HL-60 (cell line): ENCODE measurements at regions not wholly inside any gene's neighbourhood (a gene's known extent, or its start where the extent isn't known, plus 50 kb on each side); places are given as distances from the start of the nearest gene placed in this dataset.
A peak's percentile ranks its signal among the peaks of the same experiment; 100 is the strongest.
"Not testable (repeated sequence)": the region's sequence is repeated elsewhere in the genome, so short reads cannot be mapped to it uniquely, and the experiment has no call there.

Source experiments
- DNase-seq, 2 experiments: peaks; one replicate each; pipeline ENCODE4 v3.0.0-alpha.2; 2010 to 2020; ENCODE audit warnings: low read depth in 1 of 2, low spot score in 1 of 2
- H3K27ac ChIP-seq: fragments of 250-450 bp; sonication (Bioruptor Pico); replicated peaks from 2 replicates; pipeline ENCODE4 v1.5.1; 2020; ENCODE audit warnings: mild to moderate bottlenecking, moderate library complexity
- H3K27me3 ChIP-seq: fragments of 250-450 bp; sonication (Bioruptor Pico); 2 replicates; pipeline ENCODE4 v1.5.1; 2021; ENCODE audit warnings: mild to moderate bottlenecking, moderate library complexity; ENCODE audit not compliant: insufficient read depth, poor library complexity, severe bottlenecking
- H3K4me3 ChIP-seq: replicated peaks from 2 replicates; pipeline ENCODE4 v1.5.1; 2011; ENCODE audit warnings: mild to moderate bottlenecking, control low read depth, low read length; ENCODE audit not compliant: insufficient read depth
- CTCF ChIP-seq: IDR thresholded peaks from one replicate; pipeline ENCODE4 v1.5.1; 2011; ENCODE audit warnings: low read length, control low read depth, inconsistent platforms; ENCODE audit not compliant: insufficient read depth
- GABPA ChIP-seq: IDR thresholded peaks from 2 replicates; pipeline ENCODE4 v1.6.1; 2012; ENCODE audit warnings: low read depth
- POLR2AphosphoS5 ChIP-seq: IDR thresholded peaks from 2 replicates; pipeline ENCODE4 v1.6.1; 2012; ENCODE audit warnings: low read depth
- REST ChIP-seq: IDR thresholded peaks from 2 replicates; pipeline ENCODE4 v1.6.1; 2012; ENCODE audit warnings: low read depth; ENCODE audit not compliant: insufficient replicate concordance
- SPI1 ChIP-seq: IDR thresholded peaks from 2 replicates; pipeline ENCODE4 v1.6.1; 2012; ENCODE audit warnings: low read depth, mild to moderate bottlenecking, borderline replicate concordance

DNA sequence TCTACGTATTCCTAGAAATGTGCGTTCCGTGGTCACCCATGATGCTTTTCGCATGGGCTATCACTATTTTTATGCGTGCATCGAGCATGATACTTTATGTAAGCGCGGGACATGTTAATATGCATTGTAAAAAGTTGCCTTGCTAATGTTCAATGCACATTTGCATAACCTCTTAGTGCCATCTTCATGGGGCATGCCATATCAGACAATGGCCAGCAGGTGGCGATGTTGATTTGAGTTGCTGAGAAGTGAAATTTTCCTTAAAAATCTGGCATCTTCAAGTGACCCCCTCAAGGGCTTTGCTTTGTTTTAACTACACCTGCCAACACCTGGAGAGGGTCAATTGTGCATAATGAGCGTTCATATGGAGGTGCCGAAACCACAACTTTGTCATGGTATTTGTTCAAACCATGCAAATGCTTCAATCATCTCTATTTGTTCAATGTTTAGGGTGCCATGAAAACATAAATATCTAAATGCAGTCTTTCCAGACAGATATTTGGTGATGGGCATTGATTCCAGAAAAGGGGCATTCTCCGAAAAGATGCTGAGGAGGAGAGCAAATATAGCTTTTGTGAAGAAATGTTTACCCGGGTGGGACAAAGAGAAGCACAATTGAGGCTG is 833.9 kb upstream of the PRKX start:
- H3K4me3 ChIP-seq, result no peak overlapping the region
- H3K27ac ChIP-seq, result no peak overlapping the region; the same call in 1 of the 2 replicates
- TF ChIP-seq POLR2AphosphoS5, result no peak
- TF ChIP-seq CTCF, result peak; percentile 64
- no peaks in the 10 kb centered on the region for H3K27me3 ChIP-seq
- peak in 1 of 2 experiments; percentile 54 for DNase-seq

- DNase-seq, H3K4me3 ChIP-seq, H3K27me3 ChIP-seq: not testable (repeated sequence)
- H3K27ac ChIP-seq, result peak overlapping the region; percentile 32
These were observed 832.7 kb upstream of the PRKX start for GRCh38 chrX:4546178-4546577.

DNA sequence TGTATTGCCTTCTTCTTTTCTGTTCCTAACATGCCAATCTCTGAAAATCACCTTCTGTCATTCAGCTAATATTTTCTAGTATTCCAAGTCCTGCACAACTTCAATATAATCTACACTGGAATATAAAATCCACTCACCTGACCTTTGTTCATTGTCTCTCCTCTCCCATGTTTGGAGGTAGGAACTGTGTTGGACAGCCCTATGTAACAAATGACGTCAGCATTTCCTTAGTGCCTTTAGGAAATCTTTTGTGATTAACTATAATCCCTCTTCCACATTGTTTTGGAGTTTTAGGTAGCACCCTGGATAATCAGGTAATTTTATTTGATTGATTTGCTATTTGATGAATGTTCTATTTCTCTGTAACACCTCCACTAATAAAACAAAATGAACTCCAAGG is 814.8 kb upstream of the PRKX start:
- no peak overlapping the region for H3K27ac ChIP-seq
- TF ChIP-seq GABPA (no peak), POLR2AphosphoS5 (no peak), REST (no peak), CTCF (no peak), SPI1 (no peak)
- H3K27me3 ChIP-seq, result no peaks in the 10 kb centered on the region
- no peak for DNase-seq
- no peak overlapping the region for H3K4me3 ChIP-seq

GRCh38 chrX:4485912-4486311 is 772.5 kb upstream of the PRKX start:
- TF ChIP-seq POLR2AphosphoS5 (no peak), SPI1 (no peak), GABPA (no peak), REST (no peak), CTCF (no peak)
- Histone ChIP-seq H3K27ac (no peak overlapping the region), H3K4me3 (no peak overlapping the region), H3K27me3 (no peaks in the 10 kb centered on the region)
- no peak for DNase-seq
